ENCODE measurements at regions not wholly inside any gene's neighbourhood (a gene's known extent, or its start where the extent isn't known, plus 50 kb on each side); places are given as distances from the start of the nearest gene placed in this dataset.

DNA sequence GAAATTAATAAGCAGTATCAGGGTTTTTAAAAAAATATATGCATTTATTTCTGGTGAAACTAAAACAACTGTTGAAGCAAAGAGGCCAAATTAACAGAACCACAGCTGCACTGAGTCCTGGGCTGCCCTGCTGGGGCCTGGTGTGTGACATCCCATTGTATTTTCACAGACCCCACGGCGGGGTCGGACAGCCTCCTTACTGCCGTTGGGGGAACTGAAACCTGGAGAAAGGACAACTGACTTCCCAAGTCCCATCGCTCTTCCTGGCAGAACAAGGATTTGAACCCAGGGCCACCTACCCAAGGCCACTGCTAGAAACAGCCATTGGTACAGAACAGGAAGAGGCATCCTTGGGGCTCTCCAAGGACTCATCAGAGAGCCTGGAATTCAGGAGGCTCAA lies 114.8 kb upstream of the SFSWAP start:
- WGBS, 2 donors: 86 to 94% methylated on average over 5 of the region's 5 CpGs
- no peak for DNase-seq
- no peaks in the 10 kb centered on the region for H3K9me3 ChIP-seq
- no peak overlapping the region for H3K27ac ChIP-seq
- no peaks in the 10 kb centered on the region for H3K36me3 ChIP-seq
- H3K27me3 ChIP-seq: peaks cover 0 to 8% (median 0%) of the 10 kb centered on the region in 7 donors
- H3K4me3 ChIP-seq: no peak overlapping the region
- intact Hi-C loops (cut with DNase I): no loop called here
- TF ChIP-seq CTCF (IDR thresholded peaks at IDR 0.05): no peak
- ATAC-seq: no peak
- H3K4me1 ChIP-seq: peaks cover 0 to 8% (median 0%) of the 10 kb centered on the region in 9 donors

DNA sequence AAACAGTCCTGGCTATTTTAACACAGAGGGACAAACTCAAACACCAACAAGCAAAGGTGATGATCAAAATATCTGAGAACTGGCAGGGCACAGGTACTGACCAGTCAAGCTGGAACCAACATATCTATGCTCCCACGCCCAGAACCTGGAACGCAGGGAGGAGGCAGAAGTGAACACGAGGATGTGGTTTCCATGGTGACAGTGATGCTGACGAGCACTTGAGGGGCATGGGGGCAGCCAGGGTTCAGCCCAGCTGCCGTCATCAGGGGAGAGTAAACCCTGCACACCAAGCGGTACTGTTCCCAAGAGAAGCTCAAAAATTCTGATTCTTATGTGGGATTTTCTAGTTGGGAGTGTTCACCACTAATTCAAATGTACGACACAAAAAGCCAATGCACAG lies 113.6 kb upstream of the SFSWAP start:
- Histone ChIP-seq H3K36me3 (no peaks in the 10 kb centered on the region), H3K27ac (no peak overlapping the region), H3K27me3 (peaks cover 0 to 8% (median 0%) of the 10 kb centered on the region in 7 donors), H3K4me1 (peaks cover 0 to 8% (median 0%) of the 10 kb centered on the region in 9 donors), H3K9me3 (no peaks in the 10 kb centered on the region), H3K4me3 (no peak overlapping the region)
- DNase-seq (no peak), ATAC-seq (no peak)
- intact Hi-C loops (cut with DNase I): no loop called here
- no peak for TF ChIP-seq CTCF (IDR thresholded peaks at IDR 0.05)
- 56 to 67% methylated on average over 7 of the region's 7 CpGs for WGBS, 2 donors

DNA sequence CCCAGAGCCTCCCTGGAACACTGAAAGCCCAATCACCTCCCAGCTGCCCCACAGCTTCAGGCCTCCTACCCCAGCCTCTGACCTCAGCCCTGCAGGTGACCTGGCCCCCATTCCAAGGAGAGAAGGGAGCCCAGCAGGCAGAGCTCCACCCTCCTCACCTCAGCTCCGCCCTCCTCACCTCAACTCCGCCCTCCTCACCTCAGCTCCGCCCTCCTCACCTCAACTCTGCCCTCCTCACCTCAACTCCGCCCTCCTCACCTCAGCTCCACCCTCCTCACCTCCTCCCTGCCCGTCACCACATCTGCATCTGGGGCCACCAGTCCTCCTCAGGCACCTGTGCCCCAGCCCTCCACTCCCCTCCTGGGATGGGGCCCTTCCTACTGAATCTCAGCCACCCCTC lies 112.2 kb upstream of the SFSWAP start:
- DNase-seq (no peak), ATAC-seq (no peak)
- H3K4me3 ChIP-seq: no peak overlapping the region
- H3K27me3 ChIP-seq: peaks cover 0 to 15% (median 3%) of the 10 kb centered on the region in 7 donors
- no peaks in the 10 kb centered on the region for H3K9me3 ChIP-seq
- 59 to 70% methylated on average over 4 to 5 of the region's 5 CpGs for WGBS, 2 donors
- intact Hi-C loops (cut with DNase I): no loop called here
- no peak for TF ChIP-seq CTCF (IDR thresholded peaks at IDR 0.05)
- H3K36me3 ChIP-seq: no peaks in the 10 kb centered on the region
- no peak overlapping the region for H3K27ac ChIP-seq
- peaks cover 0 to 6% (median 0%) of the 10 kb centered on the region in 9 donors for H3K4me1 ChIP-seq

GRCh38 chr12:131599190-131600159 lies 111.4 kb upstream of the SFSWAP start:
- peak in 1 of 8 donors; percentile 33 for ATAC-seq
- no peaks in the 10 kb centered on the region for H3K9me3 ChIP-seq
- peaks cover 0 to 22% (median 9%) of the 10 kb centered on the region in 7 donors for H3K27me3 ChIP-seq
- no peak overlapping the region for H3K27ac ChIP-seq
- peaks cover 0 to 13% (median 0%) of the 10 kb centered on the region in 9 donors for H3K4me1 ChIP-seq
- TF ChIP-seq CTCF (IDR thresholded peaks at IDR 0.05): no peak
- intact Hi-C loops (cut with DNase I): loop anchor here in 3 of 10 donors (10.0 kb wide), 3 partner anchors 115 to 405 kb away; partner anchors contain the start of gene SFSWAP (in 1 of the 3)
- no peak overlapping the region for H3K4me3 ChIP-seq
- 83 to 86% methylated on average over 33 of the region's 33 CpGs for WGBS, 2 donors
- no peak for DNase-seq
- H3K36me3 ChIP-seq: no peaks in the 10 kb centered on the region
